ENCODE measurements at regions not wholly inside any gene's neighbourhood (a gene's known extent, or its start where the extent isn't known, plus 50 kb on each side); places are given as distances from the start of the nearest gene placed in this dataset.

DNA sequence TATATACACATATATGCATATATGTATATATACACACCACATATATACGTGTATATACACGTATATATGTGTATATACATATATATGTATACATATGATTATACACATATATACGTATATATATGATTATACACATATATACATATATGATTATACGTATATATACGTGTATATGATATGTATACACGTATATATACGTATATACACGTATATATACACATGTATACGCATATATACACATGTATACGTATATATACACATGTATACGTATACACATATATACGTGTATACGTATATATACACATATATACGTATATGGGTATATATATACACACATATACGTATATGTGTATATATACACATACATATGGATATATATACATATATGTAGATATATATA is 62.1 kb upstream of the HMGXB4 start:
- H3K4me3 ChIP-seq (ENCODE audit: low read depth, low read length), result no peak overlapping the region
- in situ Hi-C loops (cut with HindIII; ENCODE audit: low sequenced_read_pairs), result no loop called here
- DNase-seq (ENCODE audit: low read depth), result no peak
- no peak for TF ChIP-seq CTCF (IDR thresholded peaks at IDR 0.05; ENCODE audit: low read depth, low read length, missing control alignments)

DNA sequence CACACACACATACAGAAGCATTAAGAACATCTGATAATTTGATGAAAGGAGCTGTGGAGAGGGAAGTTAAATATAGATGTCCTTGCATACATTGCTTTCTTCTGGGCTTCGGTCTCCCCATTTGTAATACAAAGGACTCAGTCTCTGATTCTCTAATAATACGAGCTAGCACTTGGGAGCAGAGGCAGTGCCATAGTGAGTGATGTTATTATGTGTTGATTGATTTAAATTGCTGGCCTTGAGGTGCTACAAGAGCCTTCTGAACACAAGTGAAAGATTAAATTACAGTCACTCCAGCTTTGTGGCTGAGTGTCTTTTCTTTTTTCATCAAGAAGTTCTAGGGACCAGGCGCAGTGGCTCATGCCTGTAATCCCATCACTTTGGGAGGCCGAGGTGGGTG is 61.5 kb upstream of the HMGXB4 start:
- DNase-seq (ENCODE audit: low read depth), result no peak
- no peak for TF ChIP-seq CTCF (IDR thresholded peaks at IDR 0.05; ENCODE audit: low read depth, low read length, missing control alignments)
- no peak overlapping the region for H3K4me3 ChIP-seq (ENCODE audit: low read depth, low read length)
- in situ Hi-C loops (cut with HindIII; ENCODE audit: low sequenced_read_pairs), result no loop called here

- in situ Hi-C loops (cut with HindIII; ENCODE audit: low sequenced_read_pairs), result no loop called here
- no peak for DNase-seq (ENCODE audit: low read depth)
- TF ChIP-seq CTCF (IDR thresholded peaks at IDR 0.05; ENCODE audit: low read depth, low read length, missing control alignments), result no peak
- H3K4me3 ChIP-seq (ENCODE audit: low read depth, low read length), result no peak overlapping the region
These were observed 60.2 kb upstream of the HMGXB4 start for GRCh38 chr22:35197071-35197470.

- H3K4me3 ChIP-seq (ENCODE audit: low read depth, low read length), result no peak overlapping the region
- in situ Hi-C loops (cut with HindIII; ENCODE audit: low sequenced_read_pairs), result no loop called here
- TF ChIP-seq CTCF (IDR thresholded peaks at IDR 0.05; ENCODE audit: low read depth, low read length, missing control alignments), result no peak
- no peak for DNase-seq (ENCODE audit: low read depth)
These were observed 59.4 kb upstream of the HMGXB4 start for GRCh38 chr22:35197886-35198285.

GRCh38 chr22:35198738-35199137 is 58.6 kb upstream of the HMGXB4 start:
- TF ChIP-seq CTCF (IDR thresholded peaks at IDR 0.05; ENCODE audit: low read depth, low read length, missing control alignments), result no peak
- no peak for DNase-seq (ENCODE audit: low read depth)
- H3K4me3 ChIP-seq (ENCODE audit: low read depth, low read length), result no peak overlapping the region
- in situ Hi-C loops (cut with HindIII; ENCODE audit: low sequenced_read_pairs), result no loop called here

DNA sequence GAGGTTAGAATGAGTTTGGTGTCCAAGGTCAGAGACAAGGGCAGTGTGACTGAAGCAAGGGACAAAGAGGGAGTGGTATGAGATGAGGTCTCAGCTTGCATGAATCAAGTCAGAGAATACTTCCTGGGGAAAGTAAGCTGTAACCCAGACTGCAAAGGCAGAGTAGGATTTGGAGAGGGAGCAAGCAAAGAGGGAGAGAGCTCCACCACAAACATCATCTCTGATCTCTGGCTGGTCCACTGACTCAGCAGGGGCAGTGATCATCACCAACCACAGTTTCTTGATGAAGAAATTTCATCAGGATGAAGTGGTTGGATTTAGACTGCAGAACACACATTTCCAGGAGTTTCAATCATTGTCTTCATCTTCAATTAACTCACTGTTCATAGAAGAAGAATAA is 54.9 kb upstream of the HMGXB4 start:
- H3K4me3 ChIP-seq (ENCODE audit: low read depth, low read length), result no peak overlapping the region
- in situ Hi-C loops (cut with HindIII; ENCODE audit: low sequenced_read_pairs), result no loop called here
- DNase-seq (ENCODE audit: low read depth), result no peak
- TF ChIP-seq CTCF (IDR thresholded peaks at IDR 0.05; ENCODE audit: low read depth, low read length, missing control alignments), result no peak

- DNase-seq (ENCODE audit: low read depth), result no peak
- TF ChIP-seq CTCF (IDR thresholded peaks at IDR 0.05; ENCODE audit: low read depth, low read length, missing control alignments), result no peak
- H3K4me3 ChIP-seq (ENCODE audit: low read depth, low read length), result no peak overlapping the region
- in situ Hi-C loops (cut with HindIII; ENCODE audit: low sequenced_read_pairs), result no loop called here
These were observed 53.7 kb upstream of the HMGXB4 start for GRCh38 chr22:35203583-35203982.

Measured in astrocyte of the cerebellum (primary cell).